MM.1S (cell line): ENCODE measurements at regions not wholly inside any gene's neighbourhood (a gene's known extent, or its start where the extent isn't known, plus 50 kb on each side); places are given as distances from the start of the nearest gene placed in this dataset.

Source experiments
- DNase-seq: peaks from one replicate; pipeline ENCODE4 v3.0.0-alpha.2; 2015
- H2AFZ ChIP-seq: fragments of 300-600 bp; sonication (generic); 2 replicates; pipeline ENCODE4 v1.6.0; 2016; ENCODE audit warnings: antibody characterized with exemption, low read length
- H3F3A ChIP-seq: fragments of 300-600 bp; sonication (generic); 2 replicates; pipeline ENCODE4 v1.6.1; 2016; ENCODE audit warnings: mild to moderate bottlenecking, antibody characterized with exemption, low read length, moderate library complexity, mixed read lengths; ENCODE audit not compliant: insufficient read depth
- H3K27ac ChIP-seq: fragments of 300-600 bp; sonication (generic); 2 replicates; pipeline ENCODE4 v1.5.1; 2016; ENCODE audit warnings: mild to moderate bottlenecking, low read length
- H3K27me3 ChIP-seq: fragments of 300-600 bp; sonication (generic); replicated peaks from 2 replicates; pipeline ENCODE4 v1.6.0; 2016; ENCODE audit warnings: low read length; ENCODE audit not compliant: insufficient read depth
- H3K36me3 ChIP-seq: fragments of 300-600 bp; sonication (generic); replicated peaks from 2 replicates; pipeline ENCODE4 v1.6.1; 2016; ENCODE audit warnings: mild to moderate bottlenecking, low read length, mixed read lengths; ENCODE audit not compliant: insufficient read depth
- H3K4me1 ChIP-seq: fragments of 300-600 bp; sonication (generic); 2 replicates; pipeline ENCODE4 v1.6.1; 2016; ENCODE audit warnings: low read length, mixed read lengths
- H3K4me2 ChIP-seq: fragments of 300-600 bp; sonication (generic); 2 replicates; pipeline ENCODE4 v1.6.0; 2016; ENCODE audit warnings: low read depth, low read length
- H3K4me3 ChIP-seq: fragments of 300-600 bp; sonication (generic); 2 replicates; pipeline ENCODE4 v1.5.1; 2016; ENCODE audit warnings: low read length, mixed read lengths
- H3K79me2 ChIP-seq: fragments of 300-600 bp; sonication (generic); 2 replicates; pipeline ENCODE4 v1.6.1; 2016; ENCODE audit warnings: mixed run types, low read length, mixed read lengths
- H3K9ac ChIP-seq: fragments of 300-600 bp; sonication (generic); 2 replicates; pipeline ENCODE4 v1.6.1; 2016; ENCODE audit warnings: low read length, mixed read lengths
- H3K9me2 ChIP-seq: fragments of 300-600 bp; sonication (generic); replicated peaks from 2 replicates; pipeline ENCODE4 v1.6.1; 2016; ENCODE audit warnings: mild to moderate bottlenecking, low read length, mixed read lengths; ENCODE audit not compliant: insufficient read depth
- H3K9me3 ChIP-seq: fragments of 300-600 bp; sonication (generic); replicated peaks from 2 replicates; pipeline ENCODE4 v1.6.1; 2016; ENCODE audit warnings: mild to moderate bottlenecking, low read length, mixed read lengths; ENCODE audit not compliant: insufficient read depth
- H4K20me1 ChIP-seq: fragments of 300-600 bp; sonication (generic); 2 replicates; pipeline ENCODE4 v1.6.1; 2016; ENCODE audit warnings: mild to moderate bottlenecking, low read length, moderate library complexity, mixed read lengths; ENCODE audit not compliant: insufficient read depth
- CTCF ChIP-seq: fragments of 300-600 bp; sonication (generic); IDR thresholded peaks from 2 replicates; pipeline ENCODE4 v1.5.1; 2016; ENCODE audit warnings: antibody characterized with exemption, low read length, mixed read lengths
- EZH2 ChIP-seq: fragments of 300-600 bp; sonication (generic); optimal IDR thresholded peaks from 2 replicates; pipeline ENCODE3; 2017; ENCODE audit warnings: low read depth, mild to moderate bottlenecking, antibody characterized with exemption, low read length, mixed read lengths
- EZH2phosphoT487 ChIP-seq: fragments of 300-600 bp; sonication (generic); IDR thresholded peaks from 2 replicates; pipeline ENCODE4 v1.6.1; 2018; ENCODE audit warnings: antibody characterized with exemption, low read length

- Histone ChIP-seq H3K36me3 (no peaks in the 10 kb centered on the region), H3K4me2 (no peak overlapping the region), H4K20me1 (no peaks in the 10 kb centered on the region), H3K9ac (no peak overlapping the region), H3K27me3 (no peaks in the 10 kb centered on the region), H2AFZ (no peak overlapping the region), H3K9me2 (no peaks in the 10 kb centered on the region), H3K27ac (no peak overlapping the region), H3K9me3 (no peaks in the 10 kb centered on the region; the same call in 1 of the 2 replicates), H3K79me2 (no peaks in the 10 kb centered on the region), H3F3A (no peaks in the 10 kb centered on the region), H3K4me1 (no peaks in the 10 kb centered on the region), H3K4me3 (no peak overlapping the region)
- TF ChIP-seq EZH2phosphoT487 (no peak), CTCF (no peak), EZH2 (no peak)
- DNase-seq, result no peak
Observed at GRCh38 chr2:150279686-150280085, 207.8 kb downstream of the RND3 start.

DNA sequence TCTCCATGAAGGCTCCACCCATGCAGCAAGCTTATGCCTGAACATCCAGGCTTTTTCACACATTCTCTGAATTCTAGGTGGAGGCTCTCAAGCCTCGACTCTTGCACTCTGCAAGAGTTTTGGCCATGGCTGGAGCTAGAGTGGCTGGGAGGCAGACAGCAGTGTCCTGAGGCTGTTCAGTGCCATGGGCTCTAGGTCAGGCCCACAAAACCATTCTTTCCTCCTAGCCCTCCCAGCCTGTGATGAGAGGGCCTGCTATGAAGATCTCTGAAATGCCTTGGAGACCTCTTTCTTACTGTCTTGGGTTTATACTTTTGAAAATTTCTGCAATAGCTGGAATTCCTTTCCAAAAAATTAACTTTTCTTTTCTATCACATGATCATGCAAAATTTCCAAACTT lies 210.7 kb downstream of the RND3 start:
- no peak for TF ChIP-seq EZH2
- no peak for TF ChIP-seq CTCF
- TF ChIP-seq EZH2phosphoT487, result no peak
- Histone ChIP-seq H3K4me2 (no peak overlapping the region), H3F3A (no peaks in the 10 kb centered on the region), H3K79me2 (no peaks in the 10 kb centered on the region), H2AFZ (no peak overlapping the region), H3K4me1 (no peaks in the 10 kb centered on the region), H3K4me3 (no peak overlapping the region), H3K9ac (no peak overlapping the region), H3K36me3 (no peaks in the 10 kb centered on the region), H3K27ac (no peak overlapping the region), H3K9me2 (no peaks in the 10 kb centered on the region), H3K27me3 (no peaks in the 10 kb centered on the region), H3K9me3 (no peaks in the 10 kb centered on the region; the same call in 1 of the 2 replicates), H4K20me1 (no peaks in the 10 kb centered on the region)
- no peak for DNase-seq

GRCh38 chr2:150274108-150274507 lies 213.4 kb downstream of the RND3 start:
- Histone ChIP-seq H3F3A (no peaks in the 10 kb centered on the region), H4K20me1 (no peaks in the 10 kb centered on the region), H3K4me3 (no peak overlapping the region), H3K27me3 (no peaks in the 10 kb centered on the region), H3K9me2 (no peaks in the 10 kb centered on the region), H3K79me2 (no peaks in the 10 kb centered on the region), H2AFZ (no peak overlapping the region), H3K4me2 (no peak overlapping the region), H3K36me3 (no peaks in the 10 kb centered on the region), H3K9ac (no peak overlapping the region), H3K4me1 (no peaks in the 10 kb centered on the region), H3K9me3 (no peaks in the 10 kb centered on the region; the same call in 1 of the 2 replicates), H3K27ac (no peak overlapping the region)
- no peak for DNase-seq
- TF ChIP-seq EZH2phosphoT487, result no peak

- Histone ChIP-seq H3K4me3 (no peak overlapping the region), H3K36me3 (no peaks in the 10 kb centered on the region), H3K9me2 (no peaks in the 10 kb centered on the region), H3K9ac (no peak overlapping the region), H3K9me3 (no peaks in the 10 kb centered on the region; the same call in 1 of the 2 replicates), H2AFZ (no peak overlapping the region), H3K27ac (no peak overlapping the region), H3K79me2 (no peaks in the 10 kb centered on the region), H3K27me3 (no peaks in the 10 kb centered on the region), H3K4me1 (no peaks in the 10 kb centered on the region), H3K4me2 (no peak overlapping the region), H3F3A (no peaks in the 10 kb centered on the region), H4K20me1 (no peaks in the 10 kb centered on the region)
- no peak for TF ChIP-seq CTCF
- TF ChIP-seq EZH2, result no peak
- TF ChIP-seq EZH2phosphoT487, result no peak
- no peak for DNase-seq
Observed at GRCh38 chr2:150271952-150272802, 215.3 kb downstream of the RND3 start.
